Left hindlimb (tissue), 1 donor: ENCODE measurements at regions not wholly inside any gene's neighbourhood (a gene's known extent, or its start where the extent isn't known, plus 50 kb on each side); places are given as distances from the start of the nearest gene placed in this dataset.

ENCODE experiments used
- DNase-seq: peaks from one replicate; pipeline ENCODE4 v3.0.0-alpha.2; 2018

DNA sequence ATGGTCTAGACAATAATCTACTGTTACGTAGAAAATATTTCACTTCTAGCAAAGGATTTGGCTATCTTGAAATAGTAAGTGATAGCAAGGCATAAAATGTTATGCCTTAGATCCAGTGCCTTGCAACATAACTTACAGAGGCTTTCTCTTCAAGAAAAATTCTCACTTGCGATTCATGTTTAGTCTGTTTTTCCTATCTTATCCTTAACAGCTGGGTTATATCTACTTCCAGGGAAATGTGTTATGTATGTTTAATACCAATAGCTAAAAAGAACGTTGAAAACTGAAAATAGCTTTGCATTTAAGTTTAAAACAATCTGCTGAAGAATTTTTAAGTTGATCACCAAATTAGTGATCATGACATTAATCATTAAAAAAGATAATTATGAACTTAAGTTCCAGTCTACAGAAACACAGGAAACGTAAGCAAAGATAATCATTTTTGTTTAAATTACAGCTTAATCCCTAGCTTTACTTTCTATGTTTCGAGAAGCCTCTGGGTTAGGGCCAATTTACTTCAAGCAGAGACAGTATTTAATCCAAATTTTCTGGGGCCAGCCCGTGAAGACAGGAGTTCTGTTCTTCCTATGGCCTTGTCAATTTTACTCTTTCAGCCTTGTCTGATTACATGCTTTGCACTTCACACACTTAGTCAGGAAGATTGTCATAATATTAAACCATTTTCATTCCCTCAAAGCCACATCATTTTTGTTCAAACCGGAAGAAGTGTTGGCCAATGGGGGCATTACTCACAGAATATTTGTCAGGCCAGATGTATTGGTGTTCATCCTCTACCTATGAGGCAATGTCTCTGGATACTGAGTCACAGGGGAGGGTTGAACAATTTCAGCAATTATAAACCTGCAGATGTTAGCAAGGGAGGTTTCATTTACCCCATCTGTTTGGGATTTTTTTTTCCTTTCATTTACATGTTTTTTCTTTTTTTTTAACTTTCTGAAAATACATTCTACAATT is 1132.9 kb upstream of the ZEB2 start:
- no peak for DNase-seq

DNA sequence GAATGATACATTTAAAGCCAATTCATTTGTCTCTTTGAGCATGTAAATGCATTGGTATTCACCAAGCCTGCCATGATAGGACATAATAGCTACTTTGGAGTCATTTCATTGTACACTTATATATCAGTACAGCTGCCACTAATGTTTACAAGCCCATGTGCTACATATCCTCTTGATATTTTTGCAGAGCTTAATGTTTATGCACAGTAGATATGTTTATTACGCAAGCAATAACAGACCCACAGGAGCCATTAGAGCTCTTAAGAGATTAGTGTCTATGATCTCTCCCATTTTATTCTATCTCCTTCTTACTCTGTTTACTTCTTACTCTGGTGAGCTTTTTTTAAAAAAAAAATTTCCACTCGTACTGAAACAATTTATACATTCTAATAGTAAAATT is 1132.1 kb upstream of the ZEB2 start:
- DNase-seq: no peak

DNA sequence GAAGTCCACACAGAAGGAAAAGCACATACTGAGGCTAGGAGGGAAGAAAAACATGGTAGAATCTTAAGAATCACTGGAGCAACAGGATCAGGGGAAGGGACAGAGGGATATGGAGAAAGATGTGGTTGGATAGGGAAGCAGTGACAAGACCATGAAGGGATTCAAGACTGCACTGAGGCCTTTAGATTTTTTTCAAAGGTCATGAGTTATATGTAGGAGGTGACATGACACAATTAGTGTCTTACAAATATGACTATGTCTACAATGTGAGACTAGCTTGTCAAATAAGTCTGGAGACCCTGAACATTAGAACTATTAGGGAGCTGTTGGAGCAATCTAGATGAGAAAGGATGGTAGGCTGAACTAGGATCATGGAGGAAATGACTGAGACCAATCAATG is 1130.3 kb upstream of the ZEB2 start:
- no peak for DNase-seq

DNA sequence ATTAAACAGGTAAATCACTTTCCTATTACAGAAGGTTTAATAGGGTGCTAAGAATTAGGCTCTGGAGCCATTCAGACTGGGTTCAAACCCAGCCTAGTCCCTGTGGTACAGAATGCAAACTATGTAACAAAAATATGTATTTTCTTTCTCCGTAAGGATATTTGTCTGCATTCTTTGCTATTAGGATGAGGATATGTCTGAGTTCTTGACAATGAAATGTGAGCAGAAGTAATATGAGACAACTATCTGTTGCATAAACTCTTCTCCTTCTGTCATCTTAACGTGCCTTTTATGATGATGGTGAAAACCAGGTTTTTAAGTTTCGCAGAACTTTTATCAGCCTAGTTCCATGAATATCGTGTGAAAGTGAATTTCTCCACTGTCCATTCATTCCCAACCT is 1129.1 kb upstream of the ZEB2 start:
- no peak for DNase-seq

DNA sequence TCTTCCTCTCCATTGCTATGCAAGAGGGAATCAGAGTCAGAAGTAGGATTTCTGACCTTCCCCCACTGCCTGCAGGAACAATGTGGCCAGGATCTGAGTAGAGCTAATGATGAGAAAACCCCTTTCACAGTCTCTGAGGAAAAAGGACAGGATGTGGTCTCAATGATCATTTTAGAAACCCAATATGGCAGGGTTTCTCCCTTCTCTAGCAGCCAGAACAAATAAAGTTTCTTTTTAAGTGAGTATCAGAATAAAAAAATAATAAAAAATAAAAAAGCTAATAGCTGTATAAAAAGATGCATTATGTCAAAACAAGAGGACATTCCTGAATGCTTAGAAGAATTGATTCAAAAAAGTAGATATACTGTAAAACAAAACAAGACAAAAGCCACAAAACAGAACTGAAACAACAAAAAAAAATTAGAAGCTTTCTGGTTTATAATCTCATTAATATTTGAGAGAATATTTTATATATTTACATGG is 1124.9 kb upstream of the ZEB2 start:
- DNase-seq: no peak

DNA sequence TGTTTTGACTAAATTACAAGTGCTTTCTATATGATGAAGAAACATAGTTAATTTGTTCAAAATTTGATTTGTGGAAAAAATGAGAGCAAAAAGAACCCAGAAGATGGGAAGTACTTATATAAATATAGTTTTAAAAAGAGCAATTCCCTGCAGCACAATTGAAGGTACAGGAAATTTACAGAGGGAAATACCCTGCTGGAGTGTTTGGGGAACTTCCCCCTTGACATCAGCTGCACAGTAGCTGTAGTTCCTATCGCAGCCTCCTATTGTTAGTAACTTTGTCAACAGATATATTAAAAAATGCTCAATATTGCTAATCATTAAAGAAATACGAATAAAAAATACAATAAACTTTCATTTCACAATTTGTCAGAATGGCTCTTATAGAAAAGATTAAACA is 1118.8 kb upstream of the ZEB2 start:
- no peak for DNase-seq

DNA sequence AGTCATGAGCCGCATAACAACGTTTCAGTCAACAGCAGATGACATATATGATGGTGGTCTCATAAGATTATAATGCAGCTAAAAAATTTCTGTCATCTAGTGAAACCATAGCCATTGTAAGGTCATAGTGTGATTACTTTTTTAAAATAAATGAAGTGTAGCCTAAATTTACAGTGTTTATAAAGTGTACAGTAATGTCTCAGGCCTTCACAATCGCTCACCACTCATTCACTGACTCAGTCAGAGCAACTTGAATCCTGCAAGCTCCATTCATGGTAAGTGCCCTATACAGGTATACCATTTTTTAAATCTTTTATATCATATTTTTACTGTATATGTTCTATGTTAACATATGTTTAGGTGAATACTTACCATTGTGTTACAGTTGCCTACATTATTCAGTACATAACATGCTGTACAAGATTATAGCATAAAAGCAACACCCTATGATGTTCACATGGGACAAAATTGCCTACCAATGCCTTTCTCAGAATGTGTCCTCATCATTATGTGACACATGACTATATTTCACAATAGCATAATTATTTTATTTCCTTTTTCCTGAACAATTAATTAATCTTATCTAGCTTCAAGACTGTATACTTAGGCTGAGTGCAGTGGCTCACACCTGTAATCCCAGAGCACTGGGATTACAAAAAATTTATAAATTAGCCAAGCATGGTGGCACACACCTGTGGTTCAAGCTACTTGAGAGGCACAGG is 1115.9 kb upstream of the ZEB2 start:
- DNase-seq: no peak

DNA sequence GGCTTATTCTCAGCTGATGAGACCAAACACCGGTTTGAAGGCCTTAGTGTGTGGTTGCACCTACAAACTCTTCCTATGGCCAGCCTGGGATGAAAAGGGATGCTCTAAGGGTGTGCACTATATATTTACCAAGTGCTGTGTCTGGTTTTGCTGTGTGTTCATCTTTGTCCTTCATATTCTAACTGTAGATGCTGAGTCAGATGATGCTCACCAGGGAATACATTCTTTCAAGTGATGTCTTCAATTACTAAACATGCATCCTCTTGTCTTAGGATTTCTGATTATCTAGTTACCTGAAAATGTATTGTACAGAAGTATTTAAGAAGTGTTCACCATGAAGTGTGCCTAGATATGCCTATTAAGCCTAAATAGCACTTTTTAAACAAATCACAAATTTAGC is 1111.6 kb upstream of the ZEB2 start:
- no peak for DNase-seq

DNA sequence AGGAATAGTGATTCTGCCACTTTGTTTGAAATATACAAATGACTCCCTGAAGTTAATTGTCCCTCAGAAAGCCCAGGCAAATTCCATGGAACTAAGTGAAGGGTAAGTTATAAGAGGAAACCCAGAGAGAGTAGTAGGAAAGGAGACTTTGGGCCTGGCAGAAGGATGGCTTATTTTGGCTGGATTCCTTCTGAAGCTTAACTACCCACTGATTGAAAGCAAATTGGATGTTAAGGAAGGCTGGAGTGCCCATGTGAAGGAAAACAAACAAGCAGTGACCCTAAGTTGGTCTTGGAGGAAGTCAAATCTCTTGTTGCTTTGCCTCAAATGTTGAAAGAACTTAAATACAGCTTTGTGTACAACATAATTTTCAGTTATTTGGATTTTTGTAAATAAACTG is 1106.4 kb upstream of the ZEB2 start:
- no peak for DNase-seq

DNA sequence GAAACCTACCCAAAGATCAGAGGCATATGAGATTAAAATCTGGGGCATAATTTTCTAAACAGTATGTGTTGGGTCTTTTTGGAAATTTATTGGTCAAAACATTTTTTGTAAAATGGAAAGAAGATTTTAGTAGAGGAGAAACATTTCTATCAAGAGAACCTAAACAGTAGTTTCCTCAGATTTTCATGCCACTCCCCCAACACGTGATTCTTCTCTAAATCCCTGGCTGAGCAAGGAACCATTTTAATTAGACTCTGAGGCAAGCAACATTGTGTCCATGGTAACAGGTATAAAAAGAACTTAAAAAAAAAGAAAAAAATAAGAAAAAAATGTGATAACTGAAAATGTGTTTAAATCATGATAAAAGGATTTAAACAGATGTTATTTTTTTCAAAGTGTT is 1105.2 kb upstream of the ZEB2 start:
- no peak for DNase-seq

DNA sequence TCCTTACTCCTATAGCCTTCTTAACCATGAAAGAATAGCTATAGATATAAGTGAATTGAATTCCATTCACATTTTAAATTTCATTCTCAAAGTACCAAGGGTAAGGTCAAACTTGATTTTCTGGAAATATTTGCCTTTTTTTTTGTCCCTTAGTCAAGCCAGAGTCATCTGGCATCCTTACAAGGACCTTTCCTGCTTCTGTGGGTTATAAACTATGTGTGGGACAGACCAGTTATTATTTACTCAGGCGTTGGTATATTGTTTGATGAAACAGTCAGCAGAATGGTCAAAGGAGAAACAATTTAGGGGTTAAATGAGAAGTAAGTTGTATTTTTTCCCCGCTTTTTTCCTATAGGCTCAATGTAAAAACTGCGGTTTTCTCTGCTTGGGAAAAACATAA is 1103.2 kb upstream of the ZEB2 start:
- no peak for DNase-seq

DNA sequence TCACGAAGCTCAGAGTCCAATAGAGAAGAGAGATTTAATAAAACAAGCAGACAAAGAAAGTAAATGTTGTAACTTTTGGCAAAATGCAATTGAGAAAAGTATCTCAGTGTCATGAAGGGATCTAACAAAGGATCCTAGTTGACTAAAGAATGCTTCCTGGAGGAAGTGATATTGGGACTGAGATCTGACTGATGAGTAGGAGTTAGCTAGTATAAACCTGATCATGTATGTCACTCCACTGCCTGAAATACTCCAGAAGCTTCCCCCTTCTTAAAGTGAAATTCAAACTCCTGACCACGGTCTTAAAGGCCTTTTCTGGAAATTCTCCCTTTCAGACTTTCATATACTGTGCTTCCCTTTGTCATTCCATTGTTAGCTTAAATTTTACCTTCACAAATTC is 1102.4 kb upstream of the ZEB2 start:
- DNase-seq: no peak

DNA sequence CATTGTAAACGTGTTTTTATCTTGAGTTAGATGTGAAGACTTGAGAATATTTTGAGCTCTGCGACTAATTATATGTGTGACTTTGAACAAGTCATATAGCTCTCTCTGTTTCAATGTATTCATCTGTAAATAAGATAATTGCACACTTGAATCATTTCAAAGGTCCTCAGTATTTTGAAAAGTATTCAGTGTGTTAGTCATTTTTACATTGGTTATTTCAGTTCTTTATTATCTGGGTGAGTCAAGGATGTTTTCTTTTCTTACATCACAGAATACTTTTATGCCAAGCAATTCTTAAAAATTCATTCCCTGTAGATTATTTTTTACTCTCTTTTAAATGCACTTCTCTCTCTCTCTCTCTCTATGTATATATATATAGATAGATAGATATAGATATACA is 1098.0 kb upstream of the ZEB2 start:
- no peak for DNase-seq

DNA sequence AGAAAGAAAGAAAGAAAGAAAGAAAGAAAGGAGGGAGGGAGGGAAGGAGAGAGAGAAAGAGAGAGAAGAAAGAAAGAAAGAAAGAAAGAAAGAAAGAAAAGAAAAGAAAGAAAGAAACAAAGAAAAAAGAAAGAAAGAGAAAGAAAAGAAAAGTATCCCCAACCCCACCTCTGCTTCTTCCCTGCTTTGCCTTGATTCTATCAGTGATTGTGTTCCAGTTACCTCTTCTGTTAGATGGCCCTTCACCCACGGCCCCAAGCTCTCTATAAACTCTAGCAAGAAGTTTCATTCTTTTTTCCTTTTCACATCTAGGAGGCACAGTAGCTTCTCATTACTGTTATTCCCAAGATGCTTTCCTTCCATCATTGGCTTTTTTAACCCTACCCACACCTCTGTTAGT is 1097.5 kb upstream of the ZEB2 start:
- no peak for DNase-seq

DNA sequence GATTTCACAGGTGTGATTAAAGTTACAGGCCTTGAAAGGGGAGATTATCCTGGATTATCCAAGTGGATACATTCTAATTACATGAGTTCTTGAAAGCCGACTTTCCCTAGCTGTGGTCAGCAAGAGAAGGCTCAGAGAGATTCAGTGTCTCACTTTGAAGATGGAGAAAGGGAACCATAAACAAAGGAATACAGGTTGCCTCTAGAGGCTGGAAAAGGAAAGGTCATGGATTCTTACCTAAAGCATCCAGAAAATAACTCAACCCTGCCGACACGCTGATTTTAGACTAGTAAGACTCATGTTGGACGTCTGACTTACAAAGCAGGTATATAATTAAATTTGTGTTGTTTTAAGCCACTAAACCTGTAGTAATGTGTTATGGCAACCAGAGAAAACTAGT is 1095.7 kb upstream of the ZEB2 start:
- no peak for DNase-seq

DNA sequence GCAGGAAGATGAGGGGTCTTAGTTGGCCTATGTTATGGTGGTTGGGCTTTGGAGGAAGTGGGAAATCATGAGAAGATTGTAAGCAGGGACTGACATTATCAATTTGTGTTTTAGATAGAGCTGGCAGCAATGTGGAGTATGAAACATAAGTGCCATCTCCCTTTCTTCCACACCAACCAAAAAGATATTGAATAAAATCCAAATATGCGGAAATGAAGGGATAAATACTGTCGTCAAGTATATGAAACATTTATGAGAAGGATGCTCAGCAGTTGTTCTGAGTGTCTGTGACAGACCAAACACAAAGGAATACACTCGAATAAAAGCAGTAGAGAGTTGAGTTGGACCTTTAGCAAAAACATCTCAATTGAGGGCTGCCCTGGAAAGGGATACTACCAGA is 1090.0 kb upstream of the ZEB2 start:
- no peak for DNase-seq

DNA sequence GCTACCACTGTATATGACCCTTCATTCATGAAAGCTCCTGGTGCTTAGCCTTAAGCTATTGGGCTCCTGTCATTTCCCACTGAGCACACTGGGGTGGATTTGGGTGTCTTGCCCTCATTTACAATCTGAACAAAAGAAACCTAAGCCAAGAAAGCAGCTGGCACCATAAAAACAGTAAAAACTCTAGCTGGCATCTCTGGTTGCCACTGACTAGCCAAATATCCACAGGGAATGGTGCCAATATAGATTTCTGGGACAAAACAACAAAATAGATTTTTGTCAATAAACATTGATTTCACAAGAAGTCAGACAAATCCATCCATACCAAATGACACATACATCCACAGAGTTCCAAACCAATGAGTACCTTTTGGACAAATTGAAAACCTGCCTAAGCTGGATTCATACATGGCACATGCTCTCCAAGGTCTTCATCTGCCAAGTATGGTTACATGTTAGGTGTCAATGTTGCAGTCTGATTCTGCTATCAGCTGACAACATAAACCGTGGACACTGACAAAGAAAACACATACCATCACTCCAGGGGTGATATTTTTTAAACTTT is 1081.5 kb upstream of the ZEB2 start:
- DNase-seq: no peak

DNA sequence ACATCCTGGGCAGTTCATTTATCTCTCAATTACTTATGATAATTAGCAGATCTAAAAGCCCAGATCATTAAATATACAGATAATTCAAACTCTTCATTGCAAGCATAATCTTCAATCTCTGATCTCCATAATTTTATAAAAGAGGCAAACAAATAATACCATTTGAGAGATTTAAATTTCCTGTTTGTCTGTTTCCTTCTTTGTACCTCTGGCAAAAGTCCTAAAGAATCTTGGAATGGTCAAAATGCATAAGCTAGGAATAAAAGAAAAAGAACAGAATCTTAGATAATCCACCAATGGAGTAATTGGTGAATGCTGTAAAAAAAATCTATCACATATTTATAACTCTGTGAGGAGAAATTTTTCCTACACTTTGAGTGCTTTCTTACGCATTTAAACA is 1080.9 kb upstream of the ZEB2 start:
- no peak for DNase-seq

DNA sequence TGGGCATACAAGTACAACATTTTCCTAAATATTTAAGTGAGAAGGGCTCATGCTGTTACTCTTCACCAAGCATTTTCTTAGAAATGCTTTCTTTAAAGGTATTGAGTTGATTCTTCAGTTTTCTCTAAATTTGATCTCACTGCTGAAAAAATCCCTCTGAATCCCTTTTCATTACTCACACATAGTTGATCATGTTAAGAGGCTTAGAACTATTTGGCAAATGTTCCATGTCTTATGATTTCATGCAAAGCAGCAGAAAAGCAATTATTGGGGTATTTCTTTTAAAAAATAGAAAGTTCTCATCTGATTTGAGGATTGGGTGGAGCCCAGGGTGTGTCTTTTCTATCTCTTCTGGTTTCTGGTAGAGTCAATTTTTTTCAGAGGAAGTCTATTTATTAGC is 1079.8 kb upstream of the ZEB2 start:
- no peak for DNase-seq

DNA sequence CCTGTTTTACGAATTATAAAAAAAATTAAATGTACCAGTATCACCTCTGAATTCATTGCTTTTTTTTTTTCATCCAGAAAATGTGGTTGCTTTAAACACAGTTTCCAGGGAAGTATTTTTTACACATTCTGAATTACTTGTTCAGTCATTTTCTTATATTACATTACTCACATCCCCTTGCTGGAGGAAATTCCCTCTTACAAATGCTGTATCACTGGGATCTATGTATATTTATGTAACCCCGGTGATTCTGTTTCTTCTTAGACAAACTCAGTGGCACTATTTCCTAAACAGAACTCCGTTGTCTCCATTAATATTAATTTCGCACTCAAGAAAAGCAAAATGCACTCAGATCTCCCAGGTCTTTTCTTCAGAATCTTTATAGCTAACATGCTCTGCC is 1078.5 kb upstream of the ZEB2 start:
- no peak for DNase-seq

DNA sequence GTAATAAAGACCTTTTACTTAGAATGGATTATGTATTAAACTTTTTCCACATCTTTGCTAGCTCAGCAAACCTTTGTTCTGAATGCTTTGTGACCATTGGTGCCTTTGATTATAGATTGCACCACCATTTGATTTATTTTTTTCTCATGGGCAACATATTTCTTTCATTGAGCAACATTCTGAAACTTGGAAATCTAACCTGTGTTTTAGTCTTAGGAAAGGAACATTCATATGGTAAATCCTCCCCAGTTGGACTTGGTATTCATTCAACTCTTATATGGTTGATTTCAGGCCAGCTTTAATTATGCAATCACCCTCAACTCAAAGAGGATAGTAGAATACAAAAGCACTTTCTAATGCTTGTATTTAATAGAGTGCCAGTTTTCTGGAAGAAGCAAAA is 1077.9 kb upstream of the ZEB2 start:
- DNase-seq: no peak

DNA sequence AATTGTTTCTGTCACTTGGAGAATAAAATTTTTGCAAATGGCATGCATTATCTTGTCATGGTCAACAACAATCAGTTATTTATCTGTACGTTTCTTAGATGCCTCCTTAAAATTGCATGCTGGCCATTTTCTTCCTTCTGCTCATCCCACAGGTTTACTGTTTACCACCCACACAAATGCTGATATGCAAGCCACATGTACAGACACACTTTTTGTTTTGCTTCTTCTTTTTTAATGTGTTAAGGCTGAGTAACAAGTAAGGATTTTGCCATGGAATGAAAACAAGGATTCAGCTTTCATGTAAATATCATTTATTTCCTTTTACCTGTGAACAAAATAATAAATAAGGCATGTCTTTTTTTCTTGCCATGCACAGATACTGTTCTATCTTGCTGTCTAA is 1077.1 kb upstream of the ZEB2 start:
- DNase-seq: no peak

DNA sequence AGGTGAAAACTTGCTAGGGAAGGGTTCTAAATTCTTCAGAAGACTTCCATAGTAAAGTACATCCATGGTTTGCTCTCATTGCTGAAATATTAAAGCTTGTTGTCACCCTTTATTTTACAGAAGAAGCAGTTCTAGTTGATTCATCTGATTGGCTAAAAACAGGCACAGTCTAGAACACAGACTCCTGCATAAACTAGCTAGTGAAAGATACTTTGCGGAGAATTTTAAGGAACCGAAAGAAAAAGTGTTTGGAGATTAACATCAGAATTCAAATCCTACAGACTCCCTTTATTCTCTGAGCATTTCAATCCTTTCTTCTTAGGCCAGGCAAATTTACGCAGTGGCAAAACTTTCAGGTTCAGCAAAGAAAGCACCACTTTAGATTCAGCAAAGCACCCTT is 1076.5 kb upstream of the ZEB2 start:
- DNase-seq: no peak

DNA sequence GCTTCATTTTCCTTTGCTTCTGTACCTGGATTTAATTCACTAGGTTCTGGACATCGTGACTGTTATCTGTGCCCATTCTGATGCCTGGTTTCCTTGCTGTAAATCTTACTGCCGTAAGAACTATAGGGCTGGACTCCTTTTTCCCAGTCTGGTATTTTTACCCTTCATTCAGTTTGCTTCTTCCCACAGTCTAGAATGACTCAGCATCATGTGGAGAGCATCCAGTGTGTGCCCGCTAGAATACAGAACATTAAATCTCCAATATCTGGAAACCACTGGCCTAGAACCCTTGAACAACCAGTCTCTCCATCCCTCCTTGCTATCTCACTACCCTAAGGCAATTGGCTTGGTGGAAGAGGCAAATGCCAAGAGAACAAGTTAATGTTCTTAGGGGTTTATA is 1075.4 kb upstream of the ZEB2 start:
- no peak for DNase-seq
